GM21381 (cell line): ENCODE measurements at regions not wholly inside any gene's neighbourhood (a gene's known extent, or its start where the extent isn't known, plus 50 kb on each side); places are given as distances from the start of the nearest gene placed in this dataset.
A peak's percentile ranks its signal among the peaks of the same experiment; 100 is the strongest.
"Not testable (repeated sequence)": the region's sequence is repeated elsewhere in the genome, so short reads cannot be mapped to it uniquely, and the experiment has no call there.

Experiments used
- ATAC-seq: cut with Tn5 transposase; IDR thresholded peaks from one replicate; pipeline ENCODE4 v1.9.1; 2021; ENCODE audit warnings: mild to moderate bottlenecking, moderate library complexity; ENCODE audit not compliant: unreplicated experiment

DNA sequence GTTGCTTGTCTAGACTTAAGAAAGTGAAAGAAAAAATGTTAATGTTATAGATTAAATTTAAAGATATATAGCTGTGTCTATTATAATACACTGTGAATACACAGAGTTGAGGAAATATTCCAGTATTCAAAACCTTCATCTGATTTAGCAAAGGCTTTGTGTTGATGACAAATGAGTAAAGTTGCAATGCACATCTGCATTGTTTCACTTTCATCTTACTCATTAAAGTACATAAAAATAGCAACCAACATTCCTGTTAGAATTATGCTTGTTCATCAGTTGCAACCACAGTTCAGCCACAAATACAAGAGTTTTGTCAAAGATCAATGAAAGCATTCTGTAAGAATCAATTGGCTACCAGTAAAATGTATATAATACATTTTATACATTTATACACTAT, 346.4 kb upstream of the SLC7A11 start:
- ATAC-seq, result no peak

DNA sequence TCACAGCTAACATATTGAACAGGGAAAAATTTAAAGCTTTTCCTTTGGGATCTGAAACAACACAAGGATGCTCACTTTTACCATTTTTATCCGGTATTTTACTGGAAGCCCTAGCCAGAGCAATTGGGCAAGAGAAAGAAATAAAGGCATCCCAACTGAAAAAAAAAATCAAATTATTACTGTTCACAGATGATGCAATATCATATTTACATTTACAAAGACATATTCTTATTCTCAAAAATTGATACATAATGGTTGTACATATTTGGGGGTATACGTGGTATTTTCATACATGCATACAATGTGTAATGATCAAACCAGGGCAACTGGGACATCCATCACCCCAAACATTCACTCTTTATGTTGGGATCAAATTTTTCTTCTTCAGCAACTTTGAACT, 337.0 kb upstream of the SLC7A11 start:
- no peak for ATAC-seq

GRCh38 chr4:138577826-138578225, 335.7 kb upstream of the SLC7A11 start:
- not testable (repeated sequence) for ATAC-seq

DNA sequence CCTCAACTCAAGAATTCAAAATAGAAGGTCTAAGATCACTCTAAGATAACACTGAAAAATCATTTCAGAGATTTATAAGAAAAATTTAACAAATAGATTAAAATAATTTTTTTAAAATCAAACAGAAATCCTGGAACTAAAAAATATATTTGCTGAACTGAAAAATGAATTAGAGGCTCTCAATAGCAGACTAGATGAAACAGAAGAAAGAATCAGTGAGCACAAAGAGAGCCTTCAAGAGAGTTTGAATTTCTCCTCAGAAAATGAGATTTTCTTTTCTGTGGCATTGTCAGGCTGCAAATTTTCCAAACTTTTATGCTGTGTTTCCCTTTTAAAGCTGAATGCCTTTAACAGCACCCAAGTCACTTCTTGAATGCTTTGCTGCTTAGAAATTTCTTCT, 335.0 kb upstream of the SLC7A11 start:
- no peak for ATAC-seq

DNA sequence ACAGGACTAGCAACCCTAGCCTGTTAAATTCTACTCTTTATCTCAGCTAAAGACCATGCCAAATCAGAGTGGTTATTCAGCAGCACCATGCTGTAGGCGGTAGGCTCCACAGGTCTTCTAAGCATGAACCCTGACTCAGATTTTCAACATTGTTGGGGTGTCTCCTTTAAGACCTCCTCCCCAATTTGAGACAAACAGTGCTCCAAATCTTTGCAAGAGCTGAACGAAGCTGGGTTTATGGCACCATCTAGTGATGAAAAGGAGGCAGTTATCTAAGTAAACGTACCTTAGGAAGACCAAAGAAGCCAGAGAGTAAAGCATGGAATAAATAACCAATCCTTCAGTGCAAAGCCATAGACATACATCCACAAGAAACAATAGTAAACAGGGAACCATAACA, 334.5 kb upstream of the SLC7A11 start:
- ATAC-seq, result no peak

- no peak for ATAC-seq
Observed at GRCh38 chr4:138573246-138573645, 331.1 kb upstream of the SLC7A11 start.

GRCh38 chr4:138572007-138572406, 329.9 kb upstream of the SLC7A11 start:
- no peak for ATAC-seq

DNA sequence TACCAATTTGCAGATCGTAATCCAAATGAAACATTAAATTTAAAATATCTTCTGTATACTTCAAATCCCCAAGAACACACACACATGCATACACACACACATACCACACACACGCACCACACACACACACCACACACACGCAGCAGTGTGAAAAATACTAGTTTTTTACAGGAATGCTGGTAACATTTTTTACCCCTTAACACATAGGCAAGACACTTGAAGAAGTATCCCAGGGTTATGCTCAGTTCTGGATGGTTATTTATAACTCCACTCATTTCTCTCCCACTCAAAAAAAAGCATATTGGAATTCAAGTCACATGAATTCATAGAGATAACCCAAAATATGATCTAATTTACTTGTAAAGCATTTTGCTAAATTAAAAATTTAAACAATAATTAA, 325.5 kb upstream of the SLC7A11 start:
- no peak for ATAC-seq

GRCh38 chr4:138565576-138565975, 323.4 kb upstream of the SLC7A11 start:
- ATAC-seq, result no peak

GRCh38 chr4:138562544-138562991, 320.4 kb upstream of the SLC7A11 start:
- ATAC-seq, result no peak

DNA sequence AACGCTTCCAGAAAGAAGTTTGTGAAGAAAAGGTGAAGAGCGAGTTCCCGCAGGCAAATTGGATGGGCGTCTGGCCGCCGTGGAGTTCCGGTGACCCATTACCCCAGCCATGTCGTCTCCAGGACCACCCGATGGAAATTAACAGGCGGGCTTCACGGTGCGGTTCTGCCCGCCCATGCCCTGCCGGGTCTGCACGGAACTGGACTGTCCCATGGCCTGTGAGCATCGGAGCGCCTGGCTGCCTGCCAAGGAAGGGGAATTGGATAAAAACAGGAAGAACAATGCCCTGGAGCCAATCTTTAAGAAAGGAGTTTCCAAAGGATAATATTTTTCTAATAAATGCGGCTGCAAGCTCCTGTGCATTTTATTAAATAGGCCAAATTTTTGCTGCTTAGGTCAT, 319.8 kb upstream of the SLC7A11 start:
- ATAC-seq, result no peak

DNA sequence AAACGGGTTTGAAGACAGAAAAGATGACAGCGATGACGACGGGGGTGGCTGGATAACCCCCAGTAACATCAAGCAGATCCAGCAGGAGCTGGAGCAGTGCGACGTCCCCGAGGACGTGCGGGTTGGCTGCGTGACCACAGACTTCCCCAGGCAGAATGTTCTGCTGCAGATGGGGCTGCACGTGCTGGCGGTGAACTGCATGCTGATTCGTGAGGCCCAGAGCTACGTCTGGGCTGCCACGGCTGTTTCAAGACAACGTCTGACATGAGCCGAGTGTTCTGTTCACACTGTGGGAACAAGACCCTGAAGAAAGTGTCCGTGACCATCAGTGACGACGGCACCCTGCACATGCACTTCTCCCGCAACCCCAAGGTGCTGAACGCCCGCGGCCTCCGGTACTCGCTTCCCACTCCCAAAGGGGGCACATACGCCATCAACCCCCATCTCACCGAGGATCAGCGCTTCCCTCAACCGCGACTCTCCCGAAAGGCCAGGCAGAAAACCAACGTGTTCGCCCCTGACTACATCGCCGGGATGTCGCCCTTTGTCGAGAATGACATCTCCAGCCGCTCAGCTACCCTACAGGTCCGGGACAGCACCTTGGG, 319.2 kb upstream of the SLC7A11 start:
- no peak for ATAC-seq

GRCh38 chr4:138560448-138560847, 318.3 kb upstream of the SLC7A11 start:
- no peak for ATAC-seq

GRCh38 chr4:138558886-138559285, 316.7 kb upstream of the SLC7A11 start:
- no peak for ATAC-seq

DNA sequence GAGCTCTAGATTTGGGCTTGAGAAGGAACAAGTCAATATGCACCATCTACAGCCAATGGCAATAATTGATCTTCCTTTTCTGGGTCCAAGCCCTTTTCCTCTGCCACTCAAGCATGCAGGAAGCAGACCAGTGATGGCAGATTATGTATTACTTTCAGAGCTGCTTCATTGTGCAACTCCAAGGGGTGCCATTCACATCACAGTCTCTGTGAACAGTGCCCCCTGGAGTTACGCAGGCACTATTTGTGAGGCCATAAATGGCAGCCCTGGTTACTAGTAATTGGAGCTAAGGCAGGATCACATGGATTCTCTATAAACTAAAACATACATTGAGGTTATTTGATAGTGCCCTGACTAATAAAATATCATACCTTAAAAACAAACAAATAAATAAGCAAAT, 313.4 kb upstream of the SLC7A11 start:
- peak; percentile 83 for ATAC-seq

- ATAC-seq, result no peak
Observed at GRCh38 chr4:138555108-138555507, 313.0 kb upstream of the SLC7A11 start.

DNA sequence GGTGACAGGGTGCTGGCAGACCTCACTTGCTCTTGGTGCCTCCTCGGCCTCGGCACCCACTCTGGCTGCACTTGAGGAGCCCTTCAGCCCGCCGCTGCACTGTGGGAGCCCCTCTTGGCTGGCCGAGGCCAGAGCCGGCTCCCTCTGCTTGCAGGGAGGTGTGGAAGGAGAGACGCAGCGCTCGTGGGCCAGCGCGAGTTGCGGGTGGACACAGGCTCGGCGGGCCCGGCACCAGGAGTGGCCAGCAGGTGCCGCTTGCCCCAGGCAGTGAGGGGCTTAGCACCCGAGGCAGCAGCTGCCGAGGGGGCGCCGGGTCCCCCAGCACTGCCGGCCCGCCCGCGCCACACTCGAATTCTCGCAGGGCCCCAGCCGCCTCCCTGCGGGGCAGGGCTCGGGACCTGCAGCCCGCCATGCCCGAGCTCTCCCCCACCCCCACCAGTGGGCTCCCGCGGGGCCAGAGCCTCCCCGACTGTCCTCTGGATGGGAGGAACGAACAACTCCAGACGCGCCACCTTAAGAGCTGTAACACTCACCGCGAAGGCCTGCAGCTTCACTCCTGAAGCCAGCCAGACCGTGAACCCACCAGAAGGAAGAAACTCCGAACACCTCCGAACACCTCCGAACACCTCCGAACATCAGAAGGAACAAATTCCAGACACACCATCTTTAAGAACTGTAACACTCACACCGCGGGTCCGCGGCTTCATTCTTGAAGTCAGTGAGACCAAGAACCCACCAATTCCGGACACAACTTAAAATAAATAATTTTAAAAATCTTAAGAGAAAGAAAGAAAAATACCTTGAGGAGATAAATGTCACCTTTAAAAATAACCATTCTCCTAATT, 311.1 kb upstream of the SLC7A11 start:
- no peak for ATAC-seq

DNA sequence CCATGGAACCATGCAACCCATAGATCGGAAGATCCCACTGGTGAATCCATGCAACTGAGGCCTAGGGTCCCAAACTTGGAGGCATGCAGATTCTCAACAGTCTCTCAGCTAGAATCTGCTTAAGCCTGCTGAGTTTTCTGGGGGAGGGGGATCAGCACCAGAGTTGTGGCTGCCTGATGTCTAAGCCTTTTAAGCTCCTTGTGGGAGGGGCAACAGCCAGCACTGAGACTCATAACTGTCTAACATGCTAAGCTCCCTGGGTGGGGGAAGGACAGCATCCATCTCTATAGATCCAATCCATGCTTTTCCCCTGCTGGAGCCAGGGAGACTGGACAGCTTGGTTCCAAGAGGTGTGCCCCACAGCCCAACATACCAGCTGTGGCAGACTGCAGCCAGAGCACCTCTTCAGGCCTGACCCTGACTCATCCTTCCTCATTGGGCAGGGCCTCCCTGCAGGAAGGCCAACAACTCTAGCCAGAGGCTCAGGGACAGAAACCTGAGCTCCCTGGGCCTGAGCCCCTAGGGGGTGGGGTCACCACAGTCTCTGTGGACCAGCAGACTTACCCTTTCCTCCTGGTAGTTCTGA, 300.1 kb upstream of the SLC7A11 start:
- ATAC-seq, result no peak

- ATAC-seq, result no peak
Observed at GRCh38 chr4:138540056-138540800, 298.1 kb upstream of the SLC7A11 start.

- no peak for ATAC-seq
Observed at GRCh38 chr4:138538743-138539142, 296.6 kb upstream of the SLC7A11 start.

DNA sequence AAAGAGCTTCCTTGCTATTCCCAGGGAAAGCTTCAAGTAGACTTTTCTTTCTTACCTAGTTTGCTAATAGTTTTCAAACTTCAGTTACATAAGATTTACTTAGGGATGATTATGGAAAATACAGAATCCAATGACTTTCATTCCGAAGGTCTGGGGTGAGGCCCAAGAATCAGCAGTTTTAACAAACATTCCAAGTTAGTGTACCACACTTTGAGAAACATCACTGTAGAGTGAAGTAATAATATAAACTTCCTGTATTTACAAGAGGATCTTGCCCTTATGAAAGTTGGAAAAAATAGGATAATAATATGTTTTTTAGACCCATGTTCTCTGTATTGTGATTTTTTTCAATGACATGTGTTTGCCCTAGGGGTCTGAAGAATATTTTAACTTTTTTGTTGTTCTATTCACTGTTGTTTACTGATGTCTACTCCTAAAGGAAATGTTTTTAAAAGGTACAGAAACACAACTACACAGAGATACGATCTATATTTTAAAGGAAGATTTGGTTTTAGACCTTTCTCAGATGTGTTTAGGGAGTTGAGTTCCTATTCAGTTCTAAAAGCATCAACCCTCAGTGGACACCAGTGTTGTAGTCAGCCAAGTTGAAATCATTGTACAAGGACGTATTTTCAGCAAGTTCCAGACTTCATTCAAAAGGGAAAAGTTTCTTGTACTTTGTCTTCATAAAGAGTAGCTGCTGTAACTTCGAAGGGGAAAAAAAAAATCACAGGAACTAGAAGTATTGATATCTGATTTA, 295.8 kb upstream of the SLC7A11 start:
- no peak for ATAC-seq
